Neural crest cell (in vitro differentiated cells): ENCODE measurements at regions not wholly inside any gene's neighbourhood (a gene's known extent, or its start where the extent isn't known, plus 50 kb on each side); places are given as distances from the start of the nearest gene placed in this dataset.

ENCODE experiments used
- DNase-seq: peaks from one replicate; pipeline ENCODE4 v3.0.0; 2021; ENCODE audit warnings: low read depth, mixed read lengths, low spot score
- H3K27ac Mint-ChIP-seq: one replicate; pipeline ENCODE4 v1.8.0; 2021; ENCODE audit warnings: mild to moderate bottlenecking, mixed read lengths; ENCODE audit not compliant: unreplicated experiment
- H3K27me3 Mint-ChIP-seq: 2 replicates; pipeline ENCODE4 v1.8.0; 2021; ENCODE audit warnings: low read depth, mild to moderate bottlenecking, mixed read lengths
- H3K36me3 Mint-ChIP-seq: 2 replicates; pipeline ENCODE4 v1.8.0; 2021; ENCODE audit warnings: low read depth, mild to moderate bottlenecking, mixed read lengths
- H3K4me1 Mint-ChIP-seq: 2 replicates; pipeline ENCODE4 v1.8.0; 2021; ENCODE audit warnings: mixed read lengths
- H3K4me3 Mint-ChIP-seq: one replicate; pipeline ENCODE4 v1.8.0; 2021; ENCODE audit warnings: mild to moderate bottlenecking, mixed read lengths
- H3K9me3 Mint-ChIP-seq: 2 replicates; pipeline ENCODE4 v1.8.0; 2021; ENCODE audit warnings: mixed read lengths
- CTCF ChIP-seq: fragments of 200-600 bp; sonication (generic); conservative IDR thresholded peaks from 2 replicates; pipeline ENCODE4 v1.5.0; 2021; ENCODE audit warnings: antibody characterized with exemption, mild to moderate bottlenecking

GRCh38 chr10:2700626-2701305 is 366.6 kb upstream of the PFKP start:
- Mint-ChIP-seq H3K4me3 (no peak overlapping the region), H3K4me1 (no peaks in the 10 kb centered on the region), H3K36me3 (no peaks in the 10 kb centered on the region), H3K27me3 (no peaks in the 10 kb centered on the region), H3K9me3 (peaks cover 2% of the 10 kb centered on the region), H3K27ac (no peak overlapping the region)
- no peak for DNase-seq
- no peak for TF ChIP-seq CTCF

GRCh38 chr10:2688958-2689357 is 378.4 kb upstream of the PFKP start:
- Mint-ChIP-seq H3K4me1 (no peaks in the 10 kb centered on the region), H3K4me3 (no peak overlapping the region), H3K36me3 (no peaks in the 10 kb centered on the region), H3K27me3 (peaks cover 2% of the 10 kb centered on the region), H3K9me3 (peaks cover 6% of the 10 kb centered on the region), H3K27ac (no peak overlapping the region)
- DNase-seq: no peak
- no peak for TF ChIP-seq CTCF

- H3K4me3 Mint-ChIP-seq: no peak overlapping the region
- H3K36me3 Mint-ChIP-seq: no peaks in the 10 kb centered on the region
- H3K27ac Mint-ChIP-seq: no peak overlapping the region
- peaks cover 6% of the 10 kb centered on the region for H3K9me3 Mint-ChIP-seq
- no peak for TF ChIP-seq CTCF
- H3K4me1 Mint-ChIP-seq: no peaks in the 10 kb centered on the region
- H3K27me3 Mint-ChIP-seq: peaks cover 2% of the 10 kb centered on the region
- DNase-seq: no peak
Measured at GRCh38 chr10:2686691-2687090, 380.7 kb upstream of the PFKP start.

- H3K27ac Mint-ChIP-seq: no peak overlapping the region
- no peak for TF ChIP-seq CTCF
- no peaks in the 10 kb centered on the region for H3K27me3 Mint-ChIP-seq
- DNase-seq: no peak
- H3K4me1 Mint-ChIP-seq: no peaks in the 10 kb centered on the region
- no peaks in the 10 kb centered on the region for H3K9me3 Mint-ChIP-seq
- no peak overlapping the region for H3K4me3 Mint-ChIP-seq
- no peaks in the 10 kb centered on the region for H3K36me3 Mint-ChIP-seq
Measured at GRCh38 chr10:2682491-2682890, 384.9 kb upstream of the PFKP start.

- no peak for DNase-seq
- Mint-ChIP-seq H3K27me3 (no peaks in the 10 kb centered on the region), H3K4me1 (no peaks in the 10 kb centered on the region), H3K4me3 (no peak overlapping the region), H3K36me3 (no peaks in the 10 kb centered on the region), H3K9me3 (no peaks in the 10 kb centered on the region), H3K27ac (no peak overlapping the region)
- no peak for TF ChIP-seq CTCF
Measured at GRCh38 chr10:2681891-2682290, 385.5 kb upstream of the PFKP start.
